Epithelial cell of proximal tubule (primary cell): ENCODE measurements at regions not wholly inside any gene's neighbourhood (a gene's known extent, or its start where the extent isn't known, plus 50 kb on each side); places are given as distances from the start of the nearest gene placed in this dataset.
"Not testable (repeated sequence)": the region's sequence is repeated elsewhere in the genome, so short reads cannot be mapped to it uniquely, and the experiment has no call there.

ENCODE experiments used
- DNase-seq: peaks from one replicate; pipeline ENCODE4 v3.0.0-alpha.2; 2011; ENCODE audit warnings: low read depth
- H3K4me3 ChIP-seq: 2 replicates; pipeline ENCODE4 v1.5.1; 2011; ENCODE audit warnings: low read depth, mild to moderate bottlenecking, low read length
- CTCF ChIP-seq: conservative IDR thresholded peaks from 2 replicates; pipeline ENCODE4 v1.5.1; 2012; ENCODE audit warnings: low read depth, mild to moderate bottlenecking, low read length

DNA sequence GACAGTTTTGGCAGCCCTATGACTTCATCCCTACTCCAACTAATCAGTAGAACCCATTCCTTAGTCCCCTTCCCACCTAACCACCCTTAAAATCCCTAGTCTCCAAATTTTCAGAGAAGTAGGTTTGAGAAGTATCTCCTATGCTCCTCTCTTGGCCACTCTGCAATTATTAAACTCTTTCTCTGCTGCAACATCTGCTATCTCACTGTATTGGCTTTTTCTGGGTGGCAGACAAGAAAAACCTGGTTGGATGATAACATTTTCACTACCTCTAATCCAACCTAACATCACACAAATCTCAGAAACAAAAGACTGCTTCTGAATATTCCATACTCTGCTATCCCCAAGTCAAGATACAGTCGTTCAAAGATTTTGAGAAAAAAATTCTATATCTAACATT lies 542.4 kb upstream of the SOX9 start:
- DNase-seq, result no peak
- no peak overlapping the region for H3K4me3 ChIP-seq
- no peak for TF ChIP-seq CTCF

DNA sequence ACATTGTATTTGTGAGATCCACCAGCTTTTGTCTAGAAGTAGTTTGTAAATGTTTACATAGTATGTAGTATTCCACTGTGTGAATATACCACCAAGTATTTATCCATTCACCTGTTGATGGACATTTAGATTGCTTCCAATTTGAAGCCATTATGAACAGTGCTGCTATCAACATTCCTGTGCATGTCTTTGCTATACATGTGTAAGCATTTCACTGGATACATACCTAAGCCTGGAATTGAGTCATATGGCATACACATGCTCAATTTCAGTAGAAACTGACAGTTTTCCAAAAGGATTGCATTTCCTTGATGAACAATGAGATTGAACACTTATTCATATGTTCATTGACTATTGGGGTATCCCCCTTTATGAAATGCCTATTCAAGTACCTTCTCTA lies 540.6 kb upstream of the SOX9 start:
- H3K4me3 ChIP-seq, result no peak overlapping the region
- DNase-seq, result no peak
- no peak for TF ChIP-seq CTCF

DNA sequence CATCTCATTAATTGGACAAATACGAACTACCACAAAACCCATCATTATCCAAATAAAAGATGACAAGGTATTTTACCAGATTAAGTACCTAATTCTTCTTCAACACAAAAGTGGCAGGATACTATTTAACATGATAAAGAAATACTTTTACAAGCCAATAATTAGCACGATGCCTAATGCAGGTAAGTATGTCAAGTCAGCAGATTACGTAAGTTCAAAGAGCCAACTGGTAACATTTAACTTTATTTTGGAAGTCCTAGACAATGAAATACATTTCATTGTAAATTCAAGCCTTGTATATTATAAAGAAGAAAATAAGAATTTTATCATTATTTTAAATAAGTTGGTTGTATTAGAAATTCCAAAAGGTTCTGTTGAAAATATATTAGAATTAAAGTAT lies 535.3 kb upstream of the SOX9 start:
- TF ChIP-seq CTCF, result no peak
- no peak for DNase-seq
- no peak overlapping the region for H3K4me3 ChIP-seq

DNA sequence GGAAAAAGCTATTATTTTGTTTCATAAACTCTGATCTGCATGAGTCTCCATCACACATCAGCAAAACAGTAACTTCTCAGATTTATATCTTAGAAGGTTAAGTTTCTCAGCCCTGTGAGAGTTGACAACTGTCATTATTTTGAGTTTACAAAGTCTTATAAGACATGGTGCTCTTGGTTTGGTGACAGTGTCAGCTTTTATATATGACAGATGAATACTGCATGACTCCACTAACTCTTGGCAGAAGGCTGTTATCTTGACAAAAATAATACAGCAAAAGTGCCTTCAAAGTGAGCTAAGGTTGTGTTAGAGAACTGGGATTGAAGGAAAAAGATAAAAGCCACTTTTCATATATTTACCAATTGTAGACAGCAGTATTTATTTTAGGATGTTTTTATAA lies 528.4 kb upstream of the SOX9 start:
- TF ChIP-seq CTCF, result no peak
- no peak overlapping the region for H3K4me3 ChIP-seq

GRCh38 chr17:71593078-71593477 lies 527.7 kb upstream of the SOX9 start:
- no peak for DNase-seq
- H3K4me3 ChIP-seq, result no peak overlapping the region
- no peak for TF ChIP-seq CTCF

More for the DNA sequence above, 528.4 kb upstream of the SOX9 start:
- DNase-seq, result no peak

DNA sequence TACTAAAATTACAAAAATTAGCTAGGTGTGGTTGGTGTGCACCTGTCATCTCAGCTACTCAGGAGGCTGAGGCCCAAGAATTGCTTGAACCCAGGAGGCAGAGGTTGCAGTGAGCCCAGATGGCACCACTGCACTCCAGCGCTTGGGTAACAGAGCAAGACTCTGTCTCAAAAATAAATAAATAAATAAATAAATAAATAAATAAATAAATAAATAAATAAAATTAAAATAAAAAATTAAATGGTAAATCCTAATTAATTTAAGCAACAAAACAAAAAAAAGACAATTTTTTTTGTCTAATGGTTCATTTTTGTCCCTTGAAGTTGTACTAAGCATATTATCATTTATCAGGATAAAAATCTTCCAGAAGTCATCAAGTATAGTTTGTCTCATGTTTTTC lies 521.2 kb upstream of the SOX9 start:
- not testable (repeated sequence) for DNase-seq, H3K4me3 ChIP-seq

- TF ChIP-seq CTCF, result no peak
- DNase-seq, result no peak
- H3K4me3 ChIP-seq, result no peak overlapping the region
Observed at GRCh38 chr17:71600137-71600789, 520.6 kb upstream of the SOX9 start.
